DOHH2 (cell line): ENCODE measurements at regions not wholly inside any gene's neighbourhood (a gene's known extent, or its start where the extent isn't known, plus 50 kb on each side); places are given as distances from the start of the nearest gene placed in this dataset.

Experiments
- CTCF ChIP-seq: fragments of 200-600 bp; sonication (generic); IDR thresholded peaks from one replicate; pipeline ENCODE4 v1.5.1; 2014; ENCODE audit warnings: antibody characterized with exemption, mild to moderate bottlenecking, low read depth, low read length; ENCODE audit not compliant: poor library complexity, severe bottlenecking
- EZH2phosphoT487 ChIP-seq: fragments of 200-600 bp; sonication (generic); IDR thresholded peaks from 2 replicates; pipeline ENCODE4 v1.6.1; 2017; ENCODE audit warnings: borderline replicate concordance, mild to moderate bottlenecking, antibody characterized with exemption, low read length, moderate library complexity, mixed read lengths

GRCh38 chr9:2966565-2967300, 122.8 kb upstream of the PUM3 start:
- no peak for TF ChIP-seq CTCF
- no peak for TF ChIP-seq EZH2phosphoT487
